ENCODE measurements at regions not wholly inside any gene's neighbourhood (a gene's known extent, or its start where the extent isn't known, plus 50 kb on each side); places are given as distances from the start of the nearest gene placed in this dataset.
"Not testable (repeated sequence)": the region's sequence is repeated elsewhere in the genome, so short reads cannot be mapped to it uniquely, and the experiment has no call there.

DNA sequence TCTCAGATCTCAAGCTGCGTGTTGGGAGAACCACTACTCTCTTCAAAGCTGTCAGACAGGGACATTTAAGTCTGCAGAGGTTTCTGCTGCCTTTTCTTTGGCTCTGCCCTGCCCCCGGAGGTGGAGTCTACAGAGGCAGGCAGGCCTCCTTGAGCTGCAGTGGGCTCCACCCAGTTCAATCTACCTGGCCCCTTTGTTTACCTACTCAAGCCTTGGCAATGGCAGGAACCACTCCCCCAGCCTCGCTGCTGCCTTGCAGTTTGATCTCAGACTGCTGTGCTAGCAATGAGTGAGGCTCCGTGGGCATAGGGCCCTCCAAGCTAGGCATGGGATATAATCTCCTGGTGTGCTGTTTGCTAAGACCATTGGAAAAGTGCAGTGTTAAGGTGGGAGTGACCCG is 155.6 kb upstream of the EDA2R start:
- TF ChIP-seq, protein P1, sequence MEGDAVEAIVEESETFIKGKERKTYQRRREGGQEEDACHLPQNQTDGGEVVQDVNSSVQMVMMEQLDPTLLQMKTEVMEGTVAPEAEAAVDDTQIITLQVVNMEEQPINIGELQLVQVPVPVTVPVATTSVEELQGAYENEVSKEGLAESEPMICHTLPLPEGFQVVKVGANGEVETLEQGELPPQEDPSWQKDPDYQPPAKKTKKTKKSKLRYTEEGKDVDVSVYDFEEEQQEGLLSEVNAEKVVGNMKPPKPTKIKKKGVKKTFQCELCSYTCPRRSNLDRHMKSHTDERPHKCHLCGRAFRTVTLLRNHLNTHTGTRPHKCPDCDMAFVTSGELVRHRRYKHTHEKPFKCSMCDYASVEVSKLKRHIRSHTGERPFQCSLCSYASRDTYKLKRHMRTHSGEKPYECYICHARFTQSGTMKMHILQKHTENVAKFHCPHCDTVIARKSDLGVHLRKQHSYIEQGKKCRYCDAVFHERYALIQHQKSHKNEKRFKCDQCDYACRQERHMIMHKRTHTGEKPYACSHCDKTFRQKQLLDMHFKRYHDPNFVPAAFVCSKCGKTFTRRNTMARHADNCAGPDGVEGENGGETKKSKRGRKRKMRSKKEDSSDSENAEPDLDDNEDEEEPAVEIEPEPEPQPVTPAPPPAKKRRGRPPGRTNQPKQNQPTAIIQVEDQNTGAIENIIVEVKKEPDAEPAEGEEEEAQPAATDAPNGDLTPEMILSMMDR (IDR thresholded peaks at IDR 0.05), result not testable (repeated sequence)
- TF ChIP-seq POLR2A (IDR thresholded peaks at IDR 0.05), result not testable (repeated sequence)
